DND-41 (cell line): ENCODE measurements at regions not wholly inside any gene's neighbourhood (a gene's known extent, or its start where the extent isn't known, plus 50 kb on each side); places are given as distances from the start of the nearest gene placed in this dataset.

Source experiments
- ATAC-seq: fragments of 200-7000 bp; cut with Tn5 transposase; 3 replicates; pipeline ENCODE4 v1.9.1; 2021; ENCODE audit warnings: low read depth; ENCODE audit not compliant: insufficient read depth
- DNase-seq: peaks from one replicate; pipeline ENCODE4 v3.0.0-alpha.2; 2020
- H2AFZ ChIP-seq: 2 replicates; pipeline ENCODE4 v1.6.0; 2012; ENCODE audit warnings: low read depth, low read length
- H3K27ac ChIP-seq: 2 replicates; pipeline ENCODE4 v1.5.1; 2012; ENCODE audit warnings: low read length, inconsistent platforms
- H3K27me3 ChIP-seq: fragments of 200-600 bp; sonication (generic); 2 replicates; pipeline ENCODE4 v1.6.0; 2012; ENCODE audit warnings: low read length, mild to moderate bottlenecking, inconsistent platforms; ENCODE audit not compliant: insufficient read depth, poor library complexity
- H3K36me3 ChIP-seq: 2 replicates; pipeline ENCODE4 v1.5.1; 2012; ENCODE audit warnings: low read length, inconsistent platforms; ENCODE audit not compliant: insufficient read depth
- H3K4me1 ChIP-seq: 2 replicates; pipeline ENCODE4 v1.5.1; 2012; ENCODE audit warnings: mild to moderate bottlenecking, low read length; ENCODE audit not compliant: insufficient read depth
- H3K4me2 ChIP-seq: 2 replicates; pipeline ENCODE4 v1.6.0; 2012; ENCODE audit warnings: mild to moderate bottlenecking, moderate library complexity, low read length, inconsistent platforms; ENCODE audit not compliant: insufficient read depth
- H3K4me3 ChIP-seq, 2 experiments: fragments of 200-600 bp in 1 of 2; shearing (Covaris generic) in 1 of 2; 2 replicates each; pipeline ENCODE4 v1.5.1; 2012 to 2016; ENCODE audit warnings: inconsistent platforms in 2 of 2, low read length in 2 of 2, mild to moderate bottlenecking in 2 of 2, low read depth in 1 of 2, moderate library complexity in 1 of 2
- H3K79me2 ChIP-seq: 2 replicates; pipeline ENCODE4 v1.6.0; 2012; ENCODE audit warnings: low read length, inconsistent platforms; ENCODE audit not compliant: insufficient read depth
- H3K9ac ChIP-seq: 2 replicates; pipeline ENCODE4 v1.6.0; 2012; ENCODE audit warnings: low read depth, mild to moderate bottlenecking, inconsistent platforms, low read length, moderate library complexity
- H3K9me3 ChIP-seq: 2 replicates; pipeline ENCODE4 v1.5.1; 2012; ENCODE audit warnings: low read length, moderate library complexity, mild to moderate bottlenecking, inconsistent platforms; ENCODE audit not compliant: insufficient read depth, severe bottlenecking
- H4K20me1 ChIP-seq: 2 replicates; pipeline ENCODE4 v1.6.0; 2012; ENCODE audit warnings: low read length; ENCODE audit not compliant: insufficient read depth
- EZH2 ChIP-seq: IDR thresholded peaks from 3 replicates; pipeline ENCODE4 v1.6.1; 2012; ENCODE audit warnings: borderline replicate concordance, low read depth, mild to moderate bottlenecking, moderate library complexity, low read length, inconsistent platforms; ENCODE audit not compliant: severe bottlenecking
- TF ChIP-seq, protein P1 (sequence below): IDR thresholded peaks from 2 replicates; pipeline ENCODE4 v1.5.1; 2012; ENCODE audit warnings: borderline replicate concordance, low read length, moderate library complexity, mild to moderate bottlenecking; ENCODE audit not compliant: poor library complexity, severe bottlenecking; ENCODE audit errors: extremely low read depth

DNA sequence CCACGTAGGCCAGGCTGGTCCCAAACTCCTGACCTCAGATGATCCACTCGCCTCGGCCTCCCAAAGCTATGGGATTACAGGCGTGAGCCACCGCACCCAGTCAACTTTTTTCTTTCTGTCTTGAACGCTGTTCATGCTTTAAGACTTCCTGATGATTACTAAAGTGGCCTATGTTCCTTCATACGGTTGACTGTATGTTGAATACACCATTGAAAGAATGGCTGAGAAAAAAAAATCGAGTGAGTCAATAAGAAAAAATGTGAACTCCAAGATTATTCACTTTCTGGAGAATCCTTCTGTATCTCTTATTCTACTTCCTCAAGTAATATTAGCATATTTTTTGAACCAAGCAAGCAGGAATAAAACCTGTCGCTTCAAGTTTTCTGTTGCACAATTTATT is 955.0 kb downstream of the GATA3 start:
- H3K36me3 ChIP-seq: no peaks in the 10 kb centered on the region
- no peak overlapping the region for H3K4me3 ChIP-seq
- peak overlapping the region; percentile 40; the same call in 1 of the 2 replicates for H3K4me2 ChIP-seq
- no peaks in the 10 kb centered on the region for H4K20me1 ChIP-seq
- H2AFZ ChIP-seq: 0 out of 2 replicates have a peak overlapping the region, but pooled peaks have one; percentile 45
- no peak overlapping the region for H3K9ac ChIP-seq
- no peak for DNase-seq
- no peak for ATAC-seq
- H3K27ac ChIP-seq: peak overlapping the region; percentile 34; the same call in 1 of the 2 replicates
- TF ChIP-seq EZH2: no peak
- TF ChIP-seq, protein P1, sequence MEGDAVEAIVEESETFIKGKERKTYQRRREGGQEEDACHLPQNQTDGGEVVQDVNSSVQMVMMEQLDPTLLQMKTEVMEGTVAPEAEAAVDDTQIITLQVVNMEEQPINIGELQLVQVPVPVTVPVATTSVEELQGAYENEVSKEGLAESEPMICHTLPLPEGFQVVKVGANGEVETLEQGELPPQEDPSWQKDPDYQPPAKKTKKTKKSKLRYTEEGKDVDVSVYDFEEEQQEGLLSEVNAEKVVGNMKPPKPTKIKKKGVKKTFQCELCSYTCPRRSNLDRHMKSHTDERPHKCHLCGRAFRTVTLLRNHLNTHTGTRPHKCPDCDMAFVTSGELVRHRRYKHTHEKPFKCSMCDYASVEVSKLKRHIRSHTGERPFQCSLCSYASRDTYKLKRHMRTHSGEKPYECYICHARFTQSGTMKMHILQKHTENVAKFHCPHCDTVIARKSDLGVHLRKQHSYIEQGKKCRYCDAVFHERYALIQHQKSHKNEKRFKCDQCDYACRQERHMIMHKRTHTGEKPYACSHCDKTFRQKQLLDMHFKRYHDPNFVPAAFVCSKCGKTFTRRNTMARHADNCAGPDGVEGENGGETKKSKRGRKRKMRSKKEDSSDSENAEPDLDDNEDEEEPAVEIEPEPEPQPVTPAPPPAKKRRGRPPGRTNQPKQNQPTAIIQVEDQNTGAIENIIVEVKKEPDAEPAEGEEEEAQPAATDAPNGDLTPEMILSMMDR: no peak
- H3K79me2 ChIP-seq: no peaks in the 10 kb centered on the region
- H3K4me1 ChIP-seq: peaks cover 18% of the 10 kb centered on the region
- H3K27me3 ChIP-seq: no peaks in the 10 kb centered on the region
- no peaks in the 10 kb centered on the region for H3K9me3 ChIP-seq

DNA sequence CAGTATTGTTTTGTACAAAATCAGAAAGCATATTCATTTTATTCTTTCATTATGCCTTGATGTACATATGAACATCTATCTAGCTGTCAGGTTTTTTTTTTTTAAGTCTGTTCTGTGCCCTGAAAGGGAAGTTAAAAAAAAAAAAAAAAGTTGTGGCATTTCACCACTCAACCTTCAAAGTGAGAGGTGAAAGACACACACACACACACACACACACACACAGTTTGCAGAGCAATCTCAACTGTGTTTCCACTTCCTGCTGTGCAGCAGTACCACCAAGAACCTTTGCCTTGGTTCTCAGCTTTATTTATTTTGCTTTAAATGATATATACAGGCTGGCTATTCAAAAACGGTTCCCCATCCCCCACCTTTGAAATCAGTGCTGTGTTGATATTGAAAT is 955.6 kb downstream of the GATA3 start:
- H3K9ac ChIP-seq: no peak overlapping the region
- H2AFZ ChIP-seq: no peak overlapping the region
- H3K36me3 ChIP-seq: no peaks in the 10 kb centered on the region
- peak; percentile 94 for ATAC-seq
- no peaks in the 10 kb centered on the region for H3K79me2 ChIP-seq
- no peak overlapping the region for H3K4me3 ChIP-seq
- H3K4me2 ChIP-seq: peak overlapping the region; percentile 40; the same call in 1 of the 2 replicates
- H3K27ac ChIP-seq: peak overlapping the region; percentile 5; the same call in 1 of the 2 replicates
- no peaks in the 10 kb centered on the region for H4K20me1 ChIP-seq
- peak; percentile 84 for DNase-seq
- no peaks in the 10 kb centered on the region for H3K9me3 ChIP-seq
- H3K4me1 ChIP-seq: peaks cover 18% of the 10 kb centered on the region
- no peak for TF ChIP-seq EZH2
- TF ChIP-seq, protein P1: no peak
- no peaks in the 10 kb centered on the region for H3K27me3 ChIP-seq

DNA sequence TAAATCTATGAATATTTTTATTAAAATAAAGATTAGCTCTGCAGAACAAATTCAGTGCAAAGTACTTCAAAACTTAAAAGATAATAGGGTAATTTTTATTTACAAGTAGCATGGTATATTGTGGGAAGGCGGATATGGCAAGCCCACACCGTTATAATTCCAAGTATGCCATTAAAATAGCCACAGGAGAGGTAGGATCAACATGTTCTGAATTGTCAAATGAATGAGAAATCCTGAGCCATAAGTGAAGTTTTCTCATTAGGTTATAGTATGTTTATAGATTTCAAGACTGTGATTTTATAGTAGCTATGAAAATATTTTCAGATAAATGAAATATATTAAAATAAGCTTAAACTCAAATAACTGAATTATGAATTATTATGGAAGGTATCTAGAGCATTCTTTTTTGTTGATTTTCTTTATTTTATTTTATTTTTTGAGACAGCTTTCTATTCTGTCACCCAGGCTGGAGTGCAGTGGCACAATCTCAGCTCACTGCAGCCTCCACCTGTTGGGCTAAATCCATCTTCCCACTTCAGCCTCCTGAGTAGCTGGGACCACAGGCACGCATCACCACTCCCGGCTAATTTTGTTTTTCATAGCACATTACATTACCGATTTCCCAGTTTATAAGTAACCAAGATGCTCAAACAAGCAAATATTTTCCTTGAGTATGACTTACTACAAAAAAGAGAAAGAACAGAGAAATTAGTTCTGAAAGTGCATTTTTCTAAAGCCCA is 956.6 kb downstream of the GATA3 start:
- ATAC-seq (no peak), DNase-seq (no peak)
- H3K4me3 ChIP-seq: no peak overlapping the region
- H3K36me3 ChIP-seq: no peaks in the 10 kb centered on the region
- no peaks in the 10 kb centered on the region for H3K27me3 ChIP-seq
- H3K9ac ChIP-seq: no peak overlapping the region
- H3K4me2 ChIP-seq: no peak overlapping the region
- peaks cover 18% of the 10 kb centered on the region for H3K4me1 ChIP-seq
- no peak overlapping the region for H2AFZ ChIP-seq
- no peaks in the 10 kb centered on the region for H3K9me3 ChIP-seq
- no peak overlapping the region for H3K27ac ChIP-seq
- TF ChIP-seq EZH2: no peak
- TF ChIP-seq, protein P1: no peak
- no peaks in the 10 kb centered on the region for H3K79me2 ChIP-seq
- no peaks in the 10 kb centered on the region for H4K20me1 ChIP-seq
